ENCODE measurements at regions not wholly inside any gene's neighbourhood (a gene's known extent, or its start where the extent isn't known, plus 50 kb on each side); places are given as distances from the start of the nearest gene placed in this dataset.

GRCh38 chr14:104304451-104305351 lies 166.3 kb downstream of the KIF26A start:
- Histone ChIP-seq H3K9ac (ENCODE audit: low read length) (no peak overlapping the region), H3K4me3 (ENCODE audit: control extremely low read depth in 1 of 5, extremely low read depth in 1 of 5, insufficient read depth in 1 of 5, low read depth in 2 of 5, low read length in 4 of 5) (no peak overlapping the region), H3K27ac (ENCODE audit: low read length in 2 of 2) (no peak overlapping the region), H3K9me3 (ENCODE audit: control extremely low read depth in 1 of 3, control insufficient read depth in 2 of 3, insufficient read depth in 1 of 3, low read length in 2 of 3) (peaks cover 0 to 29% (median 0%) of the 10 kb centered on the region in 3 donors), H3K27me3 (replicated peaks in 1 of 4; ENCODE audit: control extremely low read depth in 1 of 4, control insufficient read depth in 3 of 4, insufficient read depth in 4 of 4, low read length in 3 of 4) (no peaks in the 10 kb centered on the region), H3K4me2 (replicated peaks; ENCODE audit: low read depth, low read length, poor library complexity, severe bottlenecking) (no peak overlapping the region), H3K36me3 (replicated peaks in 1 of 2; ENCODE audit: control extremely low read depth in 1 of 2, control insufficient read depth in 1 of 2, extremely low read depth in 1 of 2, insufficient read depth in 2 of 2, low read length in 1 of 2) (no peaks in the 10 kb centered on the region), H2AFZ (ENCODE audit: insufficient read depth, low read depth, low read length, poor library complexity, severe bottlenecking) (no peak overlapping the region), H3K79me2 (ENCODE audit: control insufficient read depth, insufficient read depth, low read length) (no peaks in the 10 kb centered on the region), H4K20me1 (ENCODE audit: control insufficient read depth, insufficient read depth, low read length, poor library complexity, severe bottlenecking) (no peaks in the 10 kb centered on the region), H3K4me1 (ENCODE audit: control insufficient read depth in 2 of 2, insufficient read depth in 2 of 2, low read length in 2 of 2) (no peaks in the 10 kb centered on the region)
- Mint-ChIP-seq H3K9me3 (ENCODE audit: insufficient read depth) (no peaks in the 10 kb centered on the region), H3K4me1 (no peaks in the 10 kb centered on the region), H3K27me3 (no peaks in the 10 kb centered on the region), H3K27ac (no peak overlapping the region), H3K4me3 (no peak overlapping the region)
- 82% methylated on average over 27 of the region's 27 CpGs for WGBS (ENCODE audit: insufficient coverage)
- ChIA-PET POLR2A (no interaction called here), CTCF (no interaction called here)
- ATAC-seq (ENCODE audit: low read depth) (no peak), DNase-seq (no peak)
- intact Hi-C loops (cut with micrococcal nuclease), result no loop called here
- TF ChIP-seq CTCF (IDR thresholded peaks at IDR 0.05) (no peak), EZH2 (IDR thresholded peaks at IDR 0.05; ENCODE audit: borderline replicate concordance, insufficient read depth, low read depth, low read length, poor library complexity, severe bottlenecking) (no peak)
